ENCODE measurements at regions not wholly inside any gene's neighbourhood (a gene's known extent, or its start where the extent isn't known, plus 50 kb on each side); places are given as distances from the start of the nearest gene placed in this dataset.

GRCh38 chr5:152990649-152991048 lies 499.8 kb upstream of the GRIA1 start:
- TF ChIP-seq NBN (IDR thresholded peaks at IDR 0.05) (no peak), POLR2AphosphoS5 (IDR thresholded peaks at IDR 0.05; ENCODE audit: low read length) (no peak), MXI1 (IDR thresholded peaks at IDR 0.05; ENCODE audit: low read depth, low read length) (no peak)
